ENCODE measurements at regions not wholly inside any gene's neighbourhood (a gene's known extent, or its start where the extent isn't known, plus 50 kb on each side); places are given as distances from the start of the nearest gene placed in this dataset.

- Histone ChIP-seq H3K4me1 (ENCODE audit: control insufficient read depth in 1 of 2, insufficient read depth in 2 of 2, low read length in 2 of 2) (peaks cover 0 to 19% of the 10 kb centered on the region in 2 donors), H3K27ac (ENCODE audit: low read depth in 1 of 2, low read length in 2 of 2) (no peak overlapping the region), H3K79me2 (ENCODE audit: insufficient read depth, low read length) (no peaks in the 10 kb centered on the region), H3K9me3 (replicated peaks in 1 of 2; ENCODE audit: control insufficient read depth in 1 of 2, insufficient read depth in 1 of 2, low read length in 2 of 2) (peaks cover 0 to 8% of the 10 kb centered on the region in 2 donors), H3K4me3 (replicated peaks in 1 of 3; ENCODE audit: low read depth in 2 of 3, low read length in 3 of 3) (no peak overlapping the region), H3K4me2 (replicated peaks; ENCODE audit: extremely low read depth, low read length, poor library complexity, severe bottlenecking) (no peak overlapping the region), H3K36me3 (replicated peaks in 1 of 2; ENCODE audit: control insufficient read depth in 1 of 2, insufficient read depth in 2 of 2, low read length in 2 of 2) (no peaks in the 10 kb centered on the region), H3K9ac (ENCODE audit: insufficient read depth, low read length, poor library complexity, severe bottlenecking) (no peak overlapping the region), H3K27me3 (ENCODE audit: control insufficient read depth in 2 of 2, insufficient read depth in 2 of 2, low read length in 2 of 2) (peaks cover 30 to 48% of the 10 kb centered on the region in 2 donors), H2AFZ (ENCODE audit: insufficient read depth, low read depth, low read length, poor library complexity, severe bottlenecking) (no peak overlapping the region), H4K20me1 (ENCODE audit: insufficient read depth, low read length) (no peaks in the 10 kb centered on the region)
- H3K4me3 Mint-ChIP-seq = peak overlapping the region in 1 of 2 donors; percentile 65
- no peak for DNase-seq
- peaks cover 40 to 56% (median 55%) of the 10 kb centered on the region in 3 donors for H3K27me3 Mint-ChIP-seq (ENCODE audit: low read depth in 3 of 3)
- intact Hi-C loops (cut with micrococcal nuclease) = no loop called here
- peak overlapping the region in 1 of 7 donors; percentile 59 for H3K27ac Mint-ChIP-seq
- H3K9me3 Mint-ChIP-seq = peaks cover 0 to 19% (median 3%) of the 10 kb centered on the region in 7 donors
- WGBS (ENCODE audit: insufficient coverage) = 4% methylated on average over 36 of the region's 43 CpGs
- H3K4me1 Mint-ChIP-seq = no peaks in the 10 kb centered on the region
- H3K36me3 Mint-ChIP-seq = peaks cover 0 to 6% of the 10 kb centered on the region in 2 donors
- no peak for TF ChIP-seq CTCF (IDR thresholded peaks at IDR 0.05)
Observed at GRCh38 chr12:114735680-114736374, 51.9 kb upstream of the TBX3 start.

GRCh38 chr12:114735011-114735410 is 51.0 kb upstream of the TBX3 start:
- 18% methylated on average over 9 of the region's 12 CpGs for WGBS (ENCODE audit: insufficient coverage)
- DNase-seq = no peak
- intact Hi-C loops (cut with micrococcal nuclease) = no loop called here

More at GRCh38 chr12:114735011-114735410, 51.0 kb upstream of the TBX3 start:
- Histone ChIP-seq H3K4me2 (replicated peaks; ENCODE audit: extremely low read depth, low read length, poor library complexity, severe bottlenecking) (no peak overlapping the region), H3K4me1 (ENCODE audit: control insufficient read depth in 1 of 2, insufficient read depth in 2 of 2, low read length in 2 of 2) (peaks cover 0 to 15% of the 10 kb centered on the region in 2 donors), H3K9ac (ENCODE audit: insufficient read depth, low read length, poor library complexity, severe bottlenecking) (no peak overlapping the region), H3K36me3 (replicated peaks in 1 of 2; ENCODE audit: control insufficient read depth in 1 of 2, insufficient read depth in 2 of 2, low read length in 2 of 2) (no peaks in the 10 kb centered on the region), H3K79me2 (ENCODE audit: insufficient read depth, low read length) (no peaks in the 10 kb centered on the region), H3K9me3 (replicated peaks in 1 of 2; ENCODE audit: control insufficient read depth in 1 of 2, insufficient read depth in 1 of 2, low read length in 2 of 2) (peaks cover 0 to 8% of the 10 kb centered on the region in 2 donors), H2AFZ (ENCODE audit: insufficient read depth, low read depth, low read length, poor library complexity, severe bottlenecking) (no peak overlapping the region), H3K27me3 (ENCODE audit: control insufficient read depth in 2 of 2, insufficient read depth in 2 of 2, low read length in 2 of 2) (peaks cover 30 to 48% of the 10 kb centered on the region in 2 donors), H4K20me1 (ENCODE audit: insufficient read depth, low read length) (no peaks in the 10 kb centered on the region), H3K27ac (ENCODE audit: low read depth in 1 of 2, low read length in 2 of 2) (no peak overlapping the region), H3K4me3 (replicated peaks in 1 of 3; ENCODE audit: low read depth in 2 of 3, low read length in 3 of 3) (no peak overlapping the region)
- Mint-ChIP-seq H3K4me1 (no peaks in the 10 kb centered on the region), H3K9me3 (peaks cover 0 to 19% (median 3%) of the 10 kb centered on the region in 7 donors), H3K36me3 (peaks cover 0 to 6% of the 10 kb centered on the region in 2 donors), H3K27me3 (ENCODE audit: low read depth in 3 of 3) (peaks cover 40 to 60% (median 55%) of the 10 kb centered on the region in 3 donors), H3K4me3 (peak overlapping the region in 1 of 2 donors; percentile 65), H3K27ac (no peak overlapping the region)
- no peak for TF ChIP-seq CTCF (IDR thresholded peaks at IDR 0.05)
